SIG-M5 treated with dmso at 0.1 percent for 504 hours (cell line): ENCODE measurements at regions not wholly inside any gene's neighbourhood (a gene's known extent, or its start where the extent isn't known, plus 50 kb on each side); places are given as distances from the start of the nearest gene placed in this dataset.
"Not testable (repeated sequence)": the region's sequence is repeated elsewhere in the genome, so short reads cannot be mapped to it uniquely, and the experiment has no call there.

ENCODE experiments used
- DNase-seq: peaks from one replicate; lab custom pipeline; 2025; ENCODE audit not compliant: unreplicated experiment; lab: John Stamatoyannopoulos, UW

- no peak for DNase-seq
Observed at GRCh38 chr9:103068753-103069152, 73.6 kb downstream of the CYLC2 start.

- DNase-seq: no peak
Observed at GRCh38 chr9:103078581-103078980, 83.4 kb downstream of the CYLC2 start.

- no peak for DNase-seq
Observed at GRCh38 chr9:103082494-103082893, 87.4 kb downstream of the CYLC2 start.

GRCh38 chr9:103089357-103089756, 94.2 kb downstream of the CYLC2 start:
- no peak for DNase-seq

- no peak for DNase-seq
Observed at GRCh38 chr9:103104101-103104500, 109.0 kb downstream of the CYLC2 start.

GRCh38 chr9:103116246-103116645, 121.1 kb downstream of the CYLC2 start:
- DNase-seq: no peak

GRCh38 chr9:103126494-103126893, 131.4 kb downstream of the CYLC2 start:
- DNase-seq: no peak

GRCh38 chr9:103139891-103140290, 144.8 kb downstream of the CYLC2 start:
- no peak for DNase-seq

- DNase-seq: no peak
Observed at GRCh38 chr9:103152473-103152872, 157.3 kb downstream of the CYLC2 start.

GRCh38 chr9:103167530-103167929, 172.4 kb downstream of the CYLC2 start:
- no peak for DNase-seq

GRCh38 chr9:103168254-103168653, 173.1 kb downstream of the CYLC2 start:
- no peak for DNase-seq

- DNase-seq: no peak
Observed at GRCh38 chr9:103169798-103170197, 174.7 kb downstream of the CYLC2 start.

- DNase-seq: no peak
Observed at GRCh38 chr9:103183701-103184171, 188.6 kb downstream of the CYLC2 start.

- DNase-seq: no peak
Observed at GRCh38 chr9:103186959-103187358, 191.8 kb downstream of the CYLC2 start.

GRCh38 chr9:103188781-103189350, 193.7 kb downstream of the CYLC2 start:
- DNase-seq: no peak

GRCh38 chr9:103193992-103194391, 198.9 kb downstream of the CYLC2 start:
- no peak for DNase-seq

GRCh38 chr9:103203172-103203571, 208.0 kb downstream of the CYLC2 start:
- no peak for DNase-seq

- DNase-seq: not testable (repeated sequence)
Observed at GRCh38 chr9:103205881-103206585, 210.9 kb downstream of the CYLC2 start.

GRCh38 chr9:103210607-103211006, 215.5 kb downstream of the CYLC2 start:
- DNase-seq: no peak

GRCh38 chr9:103215197-103215596, 220.1 kb downstream of the CYLC2 start:
- no peak for DNase-seq

GRCh38 chr9:103225702-103226646, 230.8 kb downstream of the CYLC2 start:
- DNase-seq: no peak

- no peak for DNase-seq
Observed at GRCh38 chr9:103226647-103227013, 231.5 kb downstream of the CYLC2 start.
